ENCODE measurements at regions not wholly inside any gene's neighbourhood (a gene's known extent, or its start where the extent isn't known, plus 50 kb on each side); places are given as distances from the start of the nearest gene placed in this dataset.

GRCh38 chr11:116180806-116181600, 591.8 kb downstream of the BUD13 start:
- DNase-seq (ENCODE audit: low read depth): no peak

GRCh38 chr11:116179401-116179800, 593.4 kb downstream of the BUD13 start:
- no peak for DNase-seq (ENCODE audit: low read depth)

GRCh38 chr11:116177521-116178210, 595.1 kb downstream of the BUD13 start:
- no peak for DNase-seq (ENCODE audit: low read depth)

GRCh38 chr11:116176484-116177005, 596.2 kb downstream of the BUD13 start:
- DNase-seq (ENCODE audit: low read depth): no peak

GRCh38 chr11:116175707-116176106, 597.1 kb downstream of the BUD13 start:
- DNase-seq (ENCODE audit: low read depth): no peak

- no peak for DNase-seq (ENCODE audit: low read depth)
These were observed 598.6 kb downstream of the BUD13 start for GRCh38 chr11:116173941-116174911.

- DNase-seq (ENCODE audit: low read depth): no peak
These were observed 599.3 kb downstream of the BUD13 start for GRCh38 chr11:116173506-116173905.

GRCh38 chr11:116172851-116173250, 599.9 kb downstream of the BUD13 start:
- no peak for DNase-seq (ENCODE audit: low read depth)

GRCh38 chr11:116172156-116172555, 600.6 kb downstream of the BUD13 start:
- no peak for DNase-seq (ENCODE audit: low read depth)

GRCh38 chr11:116171271-116172140, 601.3 kb downstream of the BUD13 start:
- no peak for DNase-seq (ENCODE audit: low read depth)

- no peak for DNase-seq (ENCODE audit: low read depth)
These were observed 602.2 kb downstream of the BUD13 start for GRCh38 chr11:116170526-116171120.

GRCh38 chr11:116169776-116170175, 603.0 kb downstream of the BUD13 start:
- DNase-seq (ENCODE audit: low read depth): no peak

- no peak for DNase-seq (ENCODE audit: low read depth)
These were observed 604.4 kb downstream of the BUD13 start for GRCh38 chr11:116168459-116168787.

- no peak for DNase-seq (ENCODE audit: low read depth)
These were observed 604.9 kb downstream of the BUD13 start for GRCh38 chr11:116167706-116168458.

- DNase-seq (ENCODE audit: low read depth): no peak
These were observed 606.0 kb downstream of the BUD13 start for GRCh38 chr11:116166573-116167465.

GRCh38 chr11:116164843-116165242, 607.9 kb downstream of the BUD13 start:
- DNase-seq (ENCODE audit: low read depth): no peak

GRCh38 chr11:116162886-116163230, 609.9 kb downstream of the BUD13 start:
- DNase-seq (ENCODE audit: low read depth): no peak

GRCh38 chr11:116162086-116162885, 610.5 kb downstream of the BUD13 start:
- DNase-seq (ENCODE audit: low read depth): no peak
